ENCODE measurements at regions not wholly inside any gene's neighbourhood (a gene's known extent, or its start where the extent isn't known, plus 50 kb on each side); places are given as distances from the start of the nearest gene placed in this dataset.

GRCh38 chr17:77418609-77419008 is 277.8 kb downstream of the SEC14L1 start:
- DNase-seq (ENCODE audit: low read depth in 2 of 2), result no peak

DNA sequence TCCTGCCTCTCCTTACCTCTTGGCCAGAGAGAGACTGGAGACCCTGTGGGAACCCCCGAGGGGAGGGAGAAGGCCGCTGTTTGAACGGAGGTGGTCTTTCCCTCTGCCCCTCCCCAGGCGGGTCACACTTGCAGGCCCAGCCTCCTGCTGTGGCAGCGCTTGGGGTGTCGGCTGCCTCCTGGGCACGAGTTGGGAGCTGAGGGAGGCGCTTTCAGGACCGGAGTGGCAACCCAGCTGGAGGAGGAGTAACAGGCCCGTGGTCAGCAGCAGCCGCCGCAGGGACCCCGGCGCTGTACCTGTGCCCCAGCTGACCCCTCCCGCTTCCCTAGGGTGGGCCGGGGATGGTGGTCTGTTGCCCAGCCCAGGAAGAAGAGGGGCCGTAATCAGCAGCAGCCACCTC is 278.3 kb downstream of the SEC14L1 start:
- no peak for DNase-seq (ENCODE audit: low read depth in 2 of 2)

DNA sequence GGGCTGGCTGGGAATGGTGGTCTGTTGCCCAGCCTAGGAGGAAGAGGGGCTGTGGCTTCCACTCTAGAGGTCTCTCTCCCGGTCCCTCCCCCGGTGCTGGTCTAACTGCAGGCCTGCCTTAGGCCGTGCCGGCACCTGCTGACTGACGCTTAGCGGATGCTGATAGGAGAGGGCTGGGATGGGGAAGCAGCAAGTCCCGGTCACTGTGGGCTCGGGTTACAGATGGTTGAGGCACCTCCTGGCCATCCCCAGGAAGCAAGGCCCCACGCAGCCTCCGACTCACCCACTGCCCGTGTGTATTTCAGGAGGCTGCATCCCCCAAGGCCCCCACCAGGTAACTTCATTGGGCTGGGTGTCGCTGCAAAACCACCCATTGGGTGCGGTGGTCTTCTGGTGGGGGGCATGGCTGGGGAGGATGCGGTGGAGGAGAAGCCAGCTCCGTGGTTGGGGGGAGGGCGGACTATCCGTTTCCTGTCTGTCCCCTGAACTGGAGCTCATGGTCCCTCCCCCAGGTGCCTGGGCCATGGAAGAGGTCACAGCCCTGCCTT is 278.9 kb downstream of the SEC14L1 start:
- DNase-seq (ENCODE audit: low read depth in 2 of 2), result no peak

DNA sequence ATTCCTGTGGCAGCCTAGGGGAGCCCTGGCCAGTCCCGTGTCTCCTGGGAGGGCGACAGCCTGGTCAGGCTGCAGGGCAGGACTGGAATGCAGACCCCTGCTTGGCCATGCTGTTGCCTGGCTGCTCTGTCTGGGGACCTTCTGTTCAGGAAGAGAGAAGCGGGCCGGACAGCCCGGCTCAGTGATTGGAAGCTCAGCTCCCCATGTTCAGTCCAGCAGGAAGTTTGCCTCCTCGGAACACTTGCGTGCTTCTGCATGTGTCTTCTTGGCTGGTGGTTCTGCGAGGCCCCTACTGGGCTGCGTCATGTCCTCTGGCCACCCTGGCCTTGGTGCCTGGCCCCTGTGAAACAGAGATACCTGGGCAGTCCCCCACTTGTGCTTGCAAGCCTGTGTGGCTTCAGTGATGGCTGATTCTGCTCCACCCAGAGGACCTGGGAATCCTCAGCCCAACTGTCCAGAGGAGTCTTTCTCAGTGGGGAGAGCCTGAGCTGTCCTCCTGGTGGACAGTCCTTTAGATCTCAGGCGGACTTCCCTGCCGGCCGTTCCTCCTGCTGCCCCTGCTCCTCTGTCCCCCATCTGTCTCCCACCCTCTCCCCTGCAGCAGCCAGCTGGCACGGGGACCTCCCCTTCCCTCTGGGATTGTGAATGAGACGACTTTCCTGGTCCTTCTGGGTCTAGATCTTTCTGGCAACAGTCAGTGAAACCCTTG is 279.5 kb downstream of the SEC14L1 start:
- no peak for DNase-seq (ENCODE audit: low read depth in 2 of 2)

- DNase-seq (ENCODE audit: low read depth in 2 of 2), result peak; percentile 83 to 85
Measured at GRCh38 chr17:77420804-77421629, 280.2 kb downstream of the SEC14L1 start.

GRCh38 chr17:77421630-77421972 is 280.8 kb downstream of the SEC14L1 start:
- no peak for DNase-seq (ENCODE audit: low read depth in 2 of 2)

- DNase-seq (ENCODE audit: low read depth in 2 of 2), result no peak
Measured at GRCh38 chr17:77422104-77422747, 281.5 kb downstream of the SEC14L1 start.

DNA sequence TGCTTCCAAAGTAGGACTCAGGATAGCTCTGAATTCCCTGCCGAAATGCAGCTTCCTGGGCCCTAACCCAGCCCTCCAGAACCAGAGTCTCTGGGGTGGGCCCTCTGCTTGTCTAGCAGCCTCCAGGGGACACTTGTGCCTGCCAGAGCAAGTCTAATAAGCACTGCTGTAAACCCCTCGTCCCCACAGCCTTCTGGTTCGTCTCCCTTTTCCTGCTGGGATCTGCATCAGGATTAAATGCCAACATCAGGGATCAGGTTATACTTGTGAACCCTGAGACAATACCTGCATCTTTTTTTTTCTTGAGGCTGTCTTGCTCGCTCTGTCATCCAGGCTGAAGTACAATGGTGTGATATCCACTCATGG is 282.0 kb downstream of the SEC14L1 start:
- DNase-seq (ENCODE audit: low read depth in 2 of 2), result no peak

DNA sequence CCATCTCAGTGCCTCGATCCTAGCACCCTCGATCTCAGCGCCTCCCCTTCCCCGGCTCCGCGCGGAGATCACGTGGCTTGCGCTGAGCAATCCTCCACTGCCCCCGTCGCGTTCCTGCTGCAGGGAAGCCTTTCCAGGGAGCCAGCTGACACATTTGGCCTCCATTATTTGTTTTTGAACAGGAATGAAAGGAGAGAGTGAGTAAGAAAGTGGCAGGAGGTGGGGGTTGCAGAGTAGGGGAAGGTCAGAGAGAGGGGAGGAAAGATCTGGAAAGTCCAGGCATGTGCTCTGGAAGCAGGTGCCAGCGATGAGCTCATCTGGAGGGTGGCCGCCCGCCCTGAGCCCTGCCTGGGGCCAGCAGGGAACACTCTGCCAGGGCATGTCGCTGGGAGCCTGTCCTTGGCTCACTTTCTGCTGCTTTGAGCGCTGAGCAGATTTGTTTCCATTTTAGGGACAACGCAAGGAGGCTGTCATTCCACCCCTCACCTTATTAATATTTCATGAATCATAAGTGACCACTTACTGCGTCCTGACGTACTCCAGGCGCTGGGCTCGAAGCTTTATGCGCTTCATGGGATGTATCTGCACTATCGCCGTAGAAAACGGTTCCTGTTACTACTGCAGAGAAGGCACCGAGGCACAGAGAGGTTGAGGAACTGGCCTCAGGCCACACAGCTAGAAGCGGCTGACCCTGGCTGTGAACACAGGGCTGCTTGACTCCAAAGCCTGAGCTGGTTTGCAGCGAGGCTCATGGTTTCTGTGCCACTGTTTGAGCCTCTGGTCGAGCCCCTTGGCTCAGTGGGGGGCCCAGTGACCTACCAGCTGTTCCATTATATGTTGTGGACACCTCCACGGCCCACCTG is 283.1 kb downstream of the SEC14L1 start:
- DNase-seq (ENCODE audit: low read depth in 2 of 2), result peak; percentile 81 to 82

- DNase-seq (ENCODE audit: low read depth in 2 of 2), result no peak
Measured at GRCh38 chr17:77424585-77425344, 284.0 kb downstream of the SEC14L1 start.

DNA sequence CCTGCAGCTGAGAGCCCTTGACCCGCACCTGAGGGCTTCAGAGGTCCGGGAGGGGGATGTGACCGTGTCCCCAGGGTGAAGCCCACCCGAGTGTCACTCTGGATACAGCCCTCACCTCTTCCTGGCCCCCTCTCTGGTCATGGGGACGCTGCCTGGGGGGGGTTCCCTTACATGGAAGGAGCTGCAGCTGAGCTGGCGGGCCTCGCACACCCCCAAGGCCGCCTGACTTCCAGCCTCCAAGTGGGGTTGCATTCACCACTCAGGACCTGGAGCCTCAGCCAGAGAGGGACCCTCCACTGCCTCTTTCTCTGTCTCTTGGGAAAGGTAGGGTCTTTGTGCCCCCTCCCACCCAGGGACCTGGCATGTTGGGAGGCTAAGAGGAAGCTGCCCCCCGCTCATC is 284.6 kb downstream of the SEC14L1 start:
- no peak for DNase-seq (ENCODE audit: low read depth in 2 of 2)

DNA sequence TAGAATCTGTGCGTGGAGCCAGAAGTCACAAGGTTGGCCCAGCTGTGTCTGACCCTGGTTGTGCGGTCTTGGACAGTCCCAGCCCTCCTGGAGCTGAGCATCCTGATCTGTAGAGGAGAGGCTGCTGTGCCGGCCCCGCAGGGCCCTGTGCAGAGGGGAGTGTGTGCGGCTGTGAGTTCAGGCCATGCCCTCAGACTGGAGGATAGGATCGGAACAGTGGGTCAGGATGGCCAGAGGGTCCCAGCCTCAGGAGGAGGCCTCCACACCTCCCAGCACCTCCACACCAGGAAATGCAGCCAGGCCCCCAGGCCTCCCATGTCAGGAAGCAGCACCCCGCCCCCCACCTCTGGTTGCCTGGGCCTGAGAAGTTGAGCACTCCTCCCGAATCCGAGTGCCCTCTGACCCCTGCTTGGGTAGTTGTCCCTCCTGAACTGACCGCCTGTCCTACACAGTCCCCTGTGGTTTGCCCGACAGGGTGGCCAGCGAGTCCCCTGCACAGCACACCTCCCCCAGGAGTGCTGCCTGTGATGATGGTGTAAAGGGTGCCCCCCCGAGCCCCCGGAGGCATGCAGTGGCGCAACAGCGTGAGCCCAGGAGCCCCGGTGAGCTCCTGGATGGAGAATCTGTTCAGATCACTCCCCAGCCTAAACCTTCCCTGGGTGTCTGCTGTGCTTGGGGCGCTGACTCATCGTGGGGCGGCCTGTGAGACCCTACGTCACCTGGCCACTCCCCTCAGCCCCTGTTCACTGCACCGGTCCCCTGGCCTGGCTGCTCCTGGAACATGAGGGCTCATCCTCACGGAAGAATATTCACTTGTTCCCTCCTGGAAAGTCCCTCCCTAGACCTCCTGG is 285.2 kb downstream of the SEC14L1 start:
- DNase-seq (ENCODE audit: low read depth in 2 of 2), result no peak

DNA sequence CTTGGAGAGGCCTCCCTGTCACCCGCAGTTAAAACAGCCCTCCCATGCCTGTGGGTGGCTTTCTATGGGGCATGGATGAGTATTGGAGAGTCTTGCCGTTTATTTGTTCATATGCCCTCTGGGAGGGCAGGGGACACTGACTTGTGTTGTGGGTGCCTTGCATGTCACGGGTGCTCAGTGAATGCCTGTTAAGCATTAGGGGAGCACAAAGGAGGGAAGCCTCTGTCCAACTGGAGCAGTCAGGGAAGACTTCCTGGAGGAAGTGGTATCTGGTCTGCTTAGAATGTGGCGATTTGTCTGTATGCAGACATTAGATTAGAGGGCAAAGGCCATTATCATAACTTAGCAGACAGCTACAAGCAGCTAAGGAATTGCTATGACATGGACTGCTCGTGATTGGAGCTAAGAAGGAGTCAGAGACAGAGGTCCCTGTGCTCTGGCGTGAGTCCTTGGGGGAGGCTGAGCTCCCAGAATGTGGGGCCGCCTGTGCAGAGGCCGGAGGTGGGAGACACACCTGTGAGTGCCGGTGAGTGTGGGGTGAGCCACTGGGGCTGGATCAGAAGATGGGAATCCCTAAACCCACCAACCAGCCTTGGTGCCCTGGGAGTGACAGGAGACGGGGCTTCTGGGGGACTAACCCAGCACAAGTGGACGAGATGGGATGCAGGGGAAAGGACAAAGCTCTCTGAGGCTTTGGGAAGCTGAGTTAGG is 286.1 kb downstream of the SEC14L1 start:
- DNase-seq (ENCODE audit: low read depth in 2 of 2), result no peak

DNA sequence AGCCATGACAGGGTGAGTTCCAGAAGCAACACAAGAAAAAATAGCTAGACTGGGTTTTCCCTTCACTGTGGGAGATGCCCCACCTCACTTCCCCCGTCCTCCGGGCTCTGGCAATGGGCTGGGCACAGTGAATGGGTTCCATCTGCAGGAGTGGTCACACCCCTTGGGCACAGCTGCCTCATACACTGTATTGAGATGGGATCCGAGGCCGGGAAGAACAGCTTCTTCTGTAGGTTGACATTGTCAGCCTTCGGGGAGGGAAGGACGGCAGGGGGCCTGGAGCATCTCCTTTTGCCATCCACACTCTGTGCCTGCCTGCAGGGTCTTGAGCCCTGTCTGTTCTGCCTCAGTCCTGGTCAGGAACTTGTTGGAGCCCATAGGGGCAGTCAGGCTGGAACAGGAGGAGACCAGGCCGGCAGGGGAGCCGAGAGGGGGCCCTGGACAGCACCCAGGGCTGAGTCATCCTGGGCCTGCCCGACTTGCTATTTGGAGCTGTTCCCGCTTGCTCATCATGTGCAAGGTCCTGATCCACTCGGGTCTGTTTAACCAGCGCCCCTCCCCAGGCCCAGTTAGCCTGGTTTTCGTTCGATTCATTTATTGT is 286.7 kb downstream of the SEC14L1 start:
- no peak for DNase-seq (ENCODE audit: low read depth in 2 of 2)

DNA sequence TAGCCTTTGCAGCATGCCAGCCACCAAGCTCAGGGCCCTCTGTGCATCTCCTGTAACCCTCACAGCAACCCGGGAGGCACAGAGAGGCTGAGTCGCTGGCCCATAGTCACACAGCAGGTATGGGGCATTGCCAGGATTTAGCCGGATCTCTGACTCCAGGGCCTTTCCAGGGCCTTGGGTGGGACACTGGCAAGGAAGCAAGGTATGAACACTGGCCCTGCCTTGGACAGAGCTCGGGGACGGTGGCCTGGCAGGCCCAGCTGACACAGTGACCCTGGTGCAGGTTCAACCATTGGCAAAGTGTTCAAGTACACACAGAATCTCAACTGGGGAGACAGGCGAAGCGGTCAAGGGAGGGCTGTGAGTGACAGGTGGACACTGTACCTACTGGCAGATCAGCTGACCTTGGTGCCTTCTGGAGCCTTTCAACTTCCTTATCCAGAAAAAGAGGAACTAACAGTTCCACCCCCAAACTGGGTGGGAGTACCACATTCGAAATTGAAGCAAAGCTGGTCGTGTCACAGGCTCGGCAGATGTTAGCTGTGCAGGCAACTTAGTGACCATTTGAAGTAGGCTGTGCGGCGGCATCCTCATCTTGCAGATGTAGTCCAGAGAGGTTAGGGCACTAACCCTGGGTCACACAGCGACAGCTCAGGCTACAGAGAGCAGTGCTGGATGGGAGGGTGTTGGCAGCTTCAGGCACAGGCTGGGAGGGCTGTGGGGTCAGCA is 287.4 kb downstream of the SEC14L1 start:
- DNase-seq (ENCODE audit: low read depth in 2 of 2), result no peak

- no peak for DNase-seq (ENCODE audit: low read depth in 2 of 2)
Measured at GRCh38 chr17:77428749-77429368, 288.1 kb downstream of the SEC14L1 start.

DNA sequence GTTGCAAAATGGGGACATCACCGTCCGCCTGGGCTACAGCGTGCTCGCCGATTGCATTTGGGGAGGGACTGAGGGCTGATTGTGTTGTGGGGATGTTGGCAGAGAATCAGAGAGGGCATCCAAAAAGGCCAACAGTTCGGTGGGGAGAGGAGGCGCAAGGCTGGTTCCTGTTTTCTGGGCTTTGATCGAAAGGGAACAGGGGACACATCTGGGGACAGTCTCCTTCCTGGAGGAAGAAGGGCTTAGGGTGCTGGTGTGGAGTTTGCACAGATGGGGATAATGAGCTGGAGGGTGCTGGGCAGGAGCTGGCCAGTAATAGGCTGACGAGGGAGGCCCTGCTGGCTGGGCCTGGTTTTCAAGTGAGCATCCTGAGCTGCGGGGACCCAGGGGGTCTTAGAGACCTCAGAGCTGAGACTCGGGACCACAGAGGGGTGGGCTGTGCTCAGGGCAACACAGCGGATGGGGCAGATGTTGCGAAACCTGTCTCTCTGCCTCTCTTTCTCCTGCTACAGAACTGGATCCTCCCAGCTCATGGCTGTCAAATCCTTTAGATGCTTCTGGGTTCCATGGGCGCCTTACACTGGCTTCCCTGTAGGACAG is 288.7 kb downstream of the SEC14L1 start:
- DNase-seq (ENCODE audit: low read depth in 2 of 2), result no peak

All from fibroblast of skin of left biceps (primary cell).